IMR-90 (cell line): ENCODE measurements at regions not wholly inside any gene's neighbourhood (a gene's known extent, or its start where the extent isn't known, plus 50 kb on each side); places are given as distances from the start of the nearest gene placed in this dataset.

Experiments used
- ATAC-seq: fragments of 200-7000 bp; cut with Tn5 transposase; 2 replicates; pipeline ENCODE4 v1.9.1; 2020; ENCODE audit warnings: low read depth, mild to moderate bottlenecking, moderate library complexity
- BruUV-seq: library from RNA; stranded (reverse); fragments of 400-500 nt; replicated peaks from 2 replicates; lab custom pipeline; 2021; lab: Mats Ljungman, UMichigan
- CTCF ChIA-PET: fragments of 300-600 bp; formaldehyde crosslinking; extraction: SDS; loops from one replicate; lab custom pipeline; 2021; ENCODE audit warnings: antibody characterized with exemption; lab: Yijun Ruan, JAX
- POLR2A ChIA-PET: fragments of 300-600 bp; sonication (Branson Sonifier 250); formaldehyde crosslinking; loops from one replicate; lab custom pipeline; 2022; ENCODE audit warnings: antibody characterized with exemption; ENCODE audit not compliant: unreplicated experiment; lab: Charles Lee
- DNase-seq: peaks from one replicate; pipeline ENCODE4 v3.0.0; 2013
- H2AFZ ChIP-seq: replicated peaks from 2 replicates; pipeline ENCODE3; 2013; ENCODE audit warnings: low read length, mild to moderate bottlenecking; ENCODE audit not compliant: poor library complexity
- H2AK5ac ChIP-seq: 2 replicates; pipeline ENCODE4 v1.6.1; 2013; ENCODE audit warnings: low read depth, low read length, inconsistent platforms
- H2AK9ac ChIP-seq: replicated peaks from 2 replicates; pipeline ENCODE3; 2013; ENCODE audit warnings: mild to moderate bottlenecking, low read depth, low read length, moderate library complexity; ENCODE audit not compliant: poor library complexity
- H2BK120ac ChIP-seq: 2 replicates; pipeline ENCODE4 v1.6.1; 2013; ENCODE audit warnings: low read depth, low read length, inconsistent platforms
- H2BK15ac ChIP-seq: 3 replicates; pipeline ENCODE4 v1.6.1; 2013; ENCODE audit warnings: low read depth, low read length, inconsistent platforms
- H2BK20ac ChIP-seq: 2 replicates; pipeline ENCODE4 v1.6.1; 2013; ENCODE audit warnings: low read depth, mild to moderate bottlenecking, inconsistent platforms, low read length, moderate library complexity
- H2BK5ac ChIP-seq: 2 replicates; pipeline ENCODE4 v1.6.1; 2013; ENCODE audit warnings: mild to moderate bottlenecking, low read depth, low read length, inconsistent platforms; ENCODE audit not compliant: poor library complexity, severe bottlenecking
- H3K14ac ChIP-seq: replicated peaks from 2 replicates; pipeline ENCODE4 v1.6.1; 2013; ENCODE audit warnings: low read depth, low read length, inconsistent platforms
- H3K18ac ChIP-seq: 2 replicates; pipeline ENCODE4 v1.6.1; 2013; ENCODE audit warnings: low read depth, low read length, control low read depth
- H3K23ac ChIP-seq: 2 replicates; pipeline ENCODE4 v1.6.1; 2013; ENCODE audit warnings: low read depth, low read length, inconsistent platforms
- H3K27ac ChIP-seq: 2 replicates; pipeline ENCODE4 v1.5.1; 2013; ENCODE audit warnings: mild to moderate bottlenecking, control low read depth, low read length; ENCODE audit not compliant: insufficient read depth
- H3K27me3 ChIP-seq: 2 replicates; pipeline ENCODE4 v1.6.1; 2013; ENCODE audit warnings: low read length; ENCODE audit not compliant: control insufficient read depth, insufficient read depth
- H3K36me3 ChIP-seq: 2 replicates; pipeline ENCODE4 v1.6.1; 2013; ENCODE audit warnings: low read length, mixed read lengths; ENCODE audit not compliant: control insufficient read depth, insufficient read depth
- H3K4ac ChIP-seq: 2 replicates; pipeline ENCODE4 v1.6.1; 2013; ENCODE audit warnings: low read depth, low read length, inconsistent platforms
- H3K4me1 ChIP-seq: 2 replicates; pipeline ENCODE4 v1.6.1; 2013; ENCODE audit warnings: low read length, mixed read lengths; ENCODE audit not compliant: control insufficient read depth, insufficient read depth
- H3K4me2 ChIP-seq: 2 replicates; pipeline ENCODE4 v1.6.1; 2013; ENCODE audit warnings: low read depth, mild to moderate bottlenecking, control low read depth, low read length, moderate library complexity
- H3K4me3 ChIP-seq: 2 replicates; pipeline ENCODE4 v1.5.1; 2013; ENCODE audit warnings: low read depth, mild to moderate bottlenecking, control low read depth, low read length, moderate library complexity; ENCODE audit not compliant: insufficient read depth
- H3K56ac ChIP-seq: 2 replicates; pipeline ENCODE4 v1.6.1; 2013; ENCODE audit warnings: low read length, inconsistent platforms; ENCODE audit not compliant: insufficient read depth; ENCODE audit errors: extremely low read depth
- H3K79me1 ChIP-seq, 2 experiments: 2 replicates each; pipeline ENCODE4 v1.6.1; 2013; ENCODE audit warnings: low read length in 2 of 2, inconsistent platforms in 1 of 2, low read depth in 1 of 2
- H3K9ac ChIP-seq: 2 replicates; pipeline ENCODE4 v1.6.1; 2013; ENCODE audit warnings: low read depth, low read length, control low read depth
- H3K9me1 ChIP-seq: 2 replicates; pipeline ENCODE4 v1.6.1; 2013; ENCODE audit warnings: low read length, inconsistent platforms; ENCODE audit not compliant: insufficient read depth
- H3K9me3 ChIP-seq: 2 replicates; pipeline ENCODE4 v1.6.1; 2013; ENCODE audit warnings: low read length; ENCODE audit not compliant: control insufficient read depth, insufficient read depth
- H4K20me1 ChIP-seq: 2 replicates; pipeline ENCODE4 v1.6.1; 2013; ENCODE audit warnings: low read length, inconsistent platforms; ENCODE audit not compliant: insufficient read depth
- H4K5ac ChIP-seq: 2 replicates; pipeline ENCODE4 v1.6.1; 2013; ENCODE audit warnings: mild to moderate bottlenecking, low read depth, low read length, control low read depth
- H4K8ac ChIP-seq, 2 experiments: 2 replicates each; pipeline ENCODE4 v1.6.1; 2013; ENCODE audit warnings: low read depth in 2 of 2, low read length in 2 of 2, control low read depth in 1 of 2, inconsistent platforms in 1 of 2
- H4K91ac ChIP-seq: 2 replicates; pipeline ENCODE4 v1.6.1; 2013; ENCODE audit warnings: low read depth, low read length, inconsistent platforms; ENCODE audit not compliant: insufficient read depth
- BHLHE40 ChIP-seq: fragments of 150-350 bp; IDR thresholded peaks from 2 replicates; pipeline ENCODE4 v1.6.1; 2016; ENCODE audit warnings: mild to moderate bottlenecking, low read depth, low read length
- CEBPB ChIP-seq: IDR thresholded peaks from 2 replicates; pipeline ENCODE4 v1.6.1; 2012; ENCODE audit warnings: low read depth, low read length, improper control_type of control experiment
- CHD1 ChIP-seq: IDR thresholded peaks from 2 replicates; pipeline ENCODE4 v1.6.1; 2012; ENCODE audit warnings: low read depth, low read length, improper control_type of control experiment
- ELK1 ChIP-seq: fragments of 150-350 bp; IDR thresholded peaks from 2 replicates; pipeline ENCODE4 v1.6.1; 2016; ENCODE audit warnings: low read depth, mild to moderate bottlenecking, low read length, moderate library complexity, borderline replicate concordance
- MAZ ChIP-seq: IDR thresholded peaks from 2 replicates; pipeline ENCODE4 v1.6.1; 2012; ENCODE audit warnings: low read depth, mild to moderate bottlenecking, low read length, improper control_type of control experiment, moderate library complexity, borderline replicate concordance
- MXI1 ChIP-seq: IDR thresholded peaks from 2 replicates; pipeline ENCODE4 v1.6.1; 2012; ENCODE audit warnings: low read depth, mild to moderate bottlenecking, low read length, moderate library complexity, borderline replicate concordance
- NFE2L2 ChIP-seq: fragments of 150-350 bp; IDR thresholded peaks from 2 replicates; pipeline ENCODE4 v1.6.1; 2016; ENCODE audit warnings: low read depth, mild to moderate bottlenecking, low read length
- RCOR1 ChIP-seq: IDR thresholded peaks from 2 replicates; pipeline ENCODE4 v1.6.1; 2012; ENCODE audit warnings: mild to moderate bottlenecking, low read length, improper control_type of control experiment; ENCODE audit not compliant: insufficient replicate concordance
- USF2 ChIP-seq: fragments of 150-350 bp; IDR thresholded peaks from 2 replicates; pipeline ENCODE4 v1.6.1; 2017; ENCODE audit warnings: mild to moderate bottlenecking, antibody characterized with exemption, low read length, low read depth
- WGBS, 2 experiments: methylation state at CpG; one replicate each; pipeline versions ENCODE4 v1.1.5 to v1.1.7; 2013; ENCODE audit warnings: missing lambda C conversion rate in 2 of 2; ENCODE audit not compliant: insufficient read length in 1 of 2; ENCODE audit errors: extremely low coverage in 2 of 2; 5-methylcytosine and 5-hydroxymethylcytosine counted together
- dilution Hi-C: fragments of 300-500 bp; cut with HindIII; formaldehyde crosslinking; loops from one replicate; pipeline ENCODE4 v1.14.3; 2018; ENCODE audit warnings: low sequenced_read_pairs; ENCODE audit not compliant: unreplicated experiment
- in situ Hi-C: fragments of 300-500 bp; cut with MboI; formaldehyde crosslinking; loops from 3 replicates; pipeline ENCODE4 v1.14.3; 2019; ENCODE audit warnings: low sequenced_read_pairs, inconsistent platforms, mixed read lengths
- intact Hi-C: fragments of 100-400 bp; cut with micrococcal nuclease; formaldehyde crosslinking; loops from 2 replicates; pipeline ENCODE4 v1.10.0; 2022

- no peaks in the 10 kb centered on the region for H4K20me1 ChIP-seq
- no peak overlapping the region for H3K56ac ChIP-seq
- ChIA-PET POLR2A (interaction anchor here (0.6 kb wide), 1 partner anchor 490 kb away, joined by 4 read pairs; no protein-coding TSS in a partner anchor), CTCF (interaction anchor here (0.7 to 1.1 kb wide), 2 partner anchors 14 to 248 kb away, joined by 3 read pairs; no protein-coding TSS in a partner anchor)
- no peaks in the 10 kb centered on the region for H3K9me1 ChIP-seq
- intact Hi-C loops (no loop called here), in situ Hi-C loops (no loop called here), dilution Hi-C loops (no loop called here)
- no TSS peak for BruUV-seq
- no peak overlapping the region for H4K5ac ChIP-seq
- no peak overlapping the region for H3K23ac ChIP-seq
- H3K4me2 ChIP-seq, result no peak overlapping the region
- no peak overlapping the region for H3K18ac ChIP-seq
- no peak overlapping the region for H4K8ac ChIP-seq
- no peak overlapping the region for H2BK20ac ChIP-seq
- no peaks in the 10 kb centered on the region for H3K9me3 ChIP-seq
- DNase-seq, result no peak
- no peaks in the 10 kb centered on the region for H3K4me1 ChIP-seq
- H3K4ac ChIP-seq, result no peak overlapping the region
- no peak overlapping the region for H2AK9ac ChIP-seq
- no CpG with 5 or more reads among the region's 2 CpGs for WGBS, 2 experiments
- no peak overlapping the region for H2BK5ac ChIP-seq
- no peak overlapping the region for H2AK5ac ChIP-seq
- no peak overlapping the region for H3K9ac ChIP-seq
- H3K27me3 ChIP-seq, result no peaks in the 10 kb centered on the region
- H3K27ac ChIP-seq, result no peak overlapping the region
- no peak overlapping the region; the same call in 1 of the 2 replicates for H4K91ac ChIP-seq
- no peak for TF ChIP-seq MXI1
- no peak for TF ChIP-seq MAZ
- no peak for TF ChIP-seq RCOR1
- TF ChIP-seq CHD1, result no peak
- no peak for TF ChIP-seq CEBPB
- TF ChIP-seq BHLHE40, result no peak
- no peak for TF ChIP-seq NFE2L2
- no peak for TF ChIP-seq USF2
- TF ChIP-seq ELK1, result no peak
- ATAC-seq, result no peak
- no peaks in the 10 kb centered on the region for H3K79me1 ChIP-seq
- H3K36me3 ChIP-seq, result no peaks in the 10 kb centered on the region
- H2AFZ ChIP-seq, result no peak overlapping the region
- H2BK120ac ChIP-seq, result no peak overlapping the region
- H3K4me3 ChIP-seq, result no peak overlapping the region
- H2BK15ac ChIP-seq, result no peak overlapping the region
- H3K14ac ChIP-seq, result no peak overlapping the region
Measured at GRCh38 chr11:23398052-23398451, 537.8 kb upstream of the CCDC179 start.
